D721Med (cell line): ENCODE measurements at regions not wholly inside any gene's neighbourhood (a gene's known extent, or its start where the extent isn't known, plus 50 kb on each side); places are given as distances from the start of the nearest gene placed in this dataset.
A peak's percentile ranks its signal among the peaks of the same experiment; 100 is the strongest.

Experiments used
- DNase-seq: peaks from one replicate; pipeline ENCODE4 v3.0.0; 2011; ENCODE audit warnings: low spot score; ENCODE audit not compliant: insufficient read length
- FAIRE-seq: peaks from 2 replicates; lab custom pipeline; 2011; peaks lifted over from hg19 to GRCh38; lab: Jason Lieb, UNC
- TF ChIP-seq, protein P1 (sequence below): IDR thresholded peaks from 2 replicates; pipeline ENCODE4 v1.5.1; 2012; ENCODE audit warnings: mild to moderate bottlenecking, control low read depth; ENCODE audit not compliant: insufficient read depth; ENCODE audit errors: missing control alignments

GRCh38 chr7:121774563-121774962 lies 98.4 kb upstream of the PTPRZ1 start:
- TF ChIP-seq, protein P1, sequence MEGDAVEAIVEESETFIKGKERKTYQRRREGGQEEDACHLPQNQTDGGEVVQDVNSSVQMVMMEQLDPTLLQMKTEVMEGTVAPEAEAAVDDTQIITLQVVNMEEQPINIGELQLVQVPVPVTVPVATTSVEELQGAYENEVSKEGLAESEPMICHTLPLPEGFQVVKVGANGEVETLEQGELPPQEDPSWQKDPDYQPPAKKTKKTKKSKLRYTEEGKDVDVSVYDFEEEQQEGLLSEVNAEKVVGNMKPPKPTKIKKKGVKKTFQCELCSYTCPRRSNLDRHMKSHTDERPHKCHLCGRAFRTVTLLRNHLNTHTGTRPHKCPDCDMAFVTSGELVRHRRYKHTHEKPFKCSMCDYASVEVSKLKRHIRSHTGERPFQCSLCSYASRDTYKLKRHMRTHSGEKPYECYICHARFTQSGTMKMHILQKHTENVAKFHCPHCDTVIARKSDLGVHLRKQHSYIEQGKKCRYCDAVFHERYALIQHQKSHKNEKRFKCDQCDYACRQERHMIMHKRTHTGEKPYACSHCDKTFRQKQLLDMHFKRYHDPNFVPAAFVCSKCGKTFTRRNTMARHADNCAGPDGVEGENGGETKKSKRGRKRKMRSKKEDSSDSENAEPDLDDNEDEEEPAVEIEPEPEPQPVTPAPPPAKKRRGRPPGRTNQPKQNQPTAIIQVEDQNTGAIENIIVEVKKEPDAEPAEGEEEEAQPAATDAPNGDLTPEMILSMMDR: no peak
- FAIRE-seq: no peak
- no peak for DNase-seq

DNA sequence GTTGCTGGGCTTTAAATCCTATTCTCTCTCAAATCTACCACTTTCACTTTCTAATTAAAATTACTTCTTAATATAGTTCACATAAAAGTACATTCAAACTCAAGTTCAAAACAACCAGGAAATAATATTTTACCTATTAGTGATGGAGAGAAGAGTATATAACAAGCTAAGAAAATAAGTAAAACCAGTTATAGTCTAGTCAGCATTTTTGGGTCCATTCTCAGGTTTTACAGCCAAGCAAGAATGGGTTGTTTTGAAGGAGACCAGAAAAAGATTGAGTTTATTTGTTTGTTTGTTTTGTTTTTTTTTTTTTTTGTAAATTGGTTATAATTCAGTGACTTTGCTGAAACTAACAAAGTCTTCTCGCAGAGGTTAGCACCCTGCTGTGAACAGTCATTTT lies 106.3 kb upstream of the PTPRZ1 start:
- FAIRE-seq (no peak), DNase-seq (no peak)
- TF ChIP-seq, protein P1: no peak

GRCh38 chr7:121761399-121761798 lies 111.6 kb upstream of the PTPRZ1 start:
- TF ChIP-seq, protein P1: no peak
- FAIRE-seq (no peak), DNase-seq (no peak)

GRCh38 chr7:121755818-121756552 lies 117.0 kb upstream of the PTPRZ1 start:
- DNase-seq (no peak), FAIRE-seq (no peak)
- TF ChIP-seq, protein P1: no peak

- DNase-seq: no peak
- FAIRE-seq: no peak
- TF ChIP-seq, protein P1: no peak
Observed at GRCh38 chr7:121755286-121755685, 117.7 kb upstream of the PTPRZ1 start.

- no peak for FAIRE-seq
- no peak for DNase-seq
- TF ChIP-seq, protein P1: no peak
Observed at GRCh38 chr7:121753944-121754343, 119.0 kb upstream of the PTPRZ1 start.

DNA sequence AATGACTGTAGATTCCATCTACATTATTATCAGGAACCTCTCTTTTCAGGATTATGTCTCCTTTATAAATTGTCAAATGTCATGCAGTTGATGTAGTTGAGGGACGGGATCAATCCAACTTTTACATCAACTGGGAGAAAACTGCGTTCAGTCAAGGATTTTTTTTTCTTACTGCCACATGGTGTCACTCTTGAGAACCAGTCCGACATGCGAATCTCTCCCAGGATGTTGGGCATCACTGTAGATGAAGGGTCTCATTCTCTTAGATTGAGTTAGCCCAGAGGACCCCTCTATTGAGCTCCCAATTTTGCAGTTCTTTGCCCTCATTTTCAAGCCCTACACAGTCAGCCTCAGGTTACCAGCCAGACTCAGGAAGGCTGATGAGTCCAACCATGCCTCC lies 120.3 kb upstream of the PTPRZ1 start:
- FAIRE-seq: peak; percentile 90
- no peak for DNase-seq
- TF ChIP-seq, protein P1: peak; percentile 67
